Kidney (tissue), 13 donors: ENCODE measurements at regions not wholly inside any gene's neighbourhood (a gene's known extent, or its start where the extent isn't known, plus 50 kb on each side); places are given as distances from the start of the nearest gene placed in this dataset.

Source experiments
- DNase-seq, 5 donors: peaks; one replicate each; pipeline ENCODE4 v3.0.0-alpha.2; 2013 to 2020
- FAIRE-seq: peaks from 2 replicates; lab custom pipeline; 2012; peaks lifted over from hg19 to GRCh38; lab: Jason Lieb, UNC
- H3K27ac ChIP-seq, 2 donors: one replicate each; pipeline ENCODE4 v1.7.0; 2013; ENCODE audit warnings: low read depth in 2 of 2, low read length in 2 of 2, inconsistent platforms in 1 of 2
- H3K27me3 ChIP-seq: one replicate; pipeline ENCODE4 v1.7.1; 2013; ENCODE audit warnings: low read length, inconsistent platforms; ENCODE audit not compliant: control insufficient read depth, insufficient read depth
- H3K36me3 ChIP-seq, 3 donors: one replicate each; pipeline versions ENCODE4 v1.7.0 to v1.7.1; 2013; ENCODE audit warnings: low read length in 3 of 3, control low read depth in 1 of 3, inconsistent platforms in 1 of 3; ENCODE audit not compliant: insufficient read depth in 3 of 3, control insufficient read depth in 2 of 3
- H3K4me1 ChIP-seq, 3 donors: one replicate each; pipeline versions ENCODE4 v1.7.0 to v1.7.1; 2013; ENCODE audit warnings: low read length in 3 of 3, inconsistent platforms in 1 of 3, low read depth in 1 of 3; ENCODE audit not compliant: control insufficient read depth in 2 of 3, insufficient read depth in 2 of 3
- H3K4me3 ChIP-seq, 3 donors: one replicate each; pipeline versions ENCODE4 v1.7.0 to v1.8.1; 2013; ENCODE audit warnings: low read length in 3 of 3, control low read depth in 1 of 3, inconsistent platforms in 1 of 3
- H3K9ac ChIP-seq, 3 donors: one replicate each; pipeline versions ENCODE4 v1.7.0 to v1.7.1; 2013; ENCODE audit warnings: low read length in 3 of 3, control low read depth in 1 of 3, inconsistent platforms in 1 of 3
- H3K9me3 ChIP-seq, 3 donors: one replicate each; pipeline versions ENCODE4 v1.7.0 to v1.7.1; 2013; ENCODE audit warnings: low read length in 3 of 3, control low read depth in 1 of 3, inconsistent platforms in 1 of 3; ENCODE audit not compliant: control insufficient read depth in 2 of 3, insufficient read depth in 1 of 3
- CTCF ChIP-seq: IDR thresholded peaks from 3 replicates; pipeline ENCODE4 v1.5.1; 2012; ENCODE audit warnings: mild to moderate bottlenecking, moderate library complexity, borderline replicate concordance; ENCODE audit not compliant: insufficient read depth; ENCODE audit errors: extremely low read depth
- intact Hi-C: fragments of 100-400 bp; cut with DNase I; formaldehyde crosslinking; loops from one replicate; pipeline ENCODE4 v1.11.1; 2022
- donor health status: control.
- donor health status: control.
- donor health status: control.
- donor health status: control.
- donor health status: control.
- donor health status: DM: yes; HTN: yes; CAD: no.
- donor health status: Normal renal cell carcinoma (clear cell type).

- H3K27me3 ChIP-seq: no peaks in the 10 kb centered on the region
Measured at GRCh38 chr2:52054824-52055223, 1022.9 kb upstream of the NRXN1 start.

GRCh38 chr2:52036853-52037252 is 1004.9 kb upstream of the NRXN1 start:
- no peak for TF ChIP-seq CTCF
- no peak overlapping the region for H3K4me3 ChIP-seq
- intact Hi-C loops: no loop called here
- no peaks in the 10 kb centered on the region for H3K9me3 ChIP-seq
- H3K36me3 ChIP-seq: no peaks in the 10 kb centered on the region
- no peaks in the 10 kb centered on the region for H3K27me3 ChIP-seq
- FAIRE-seq (no peak), DNase-seq (no peak)
- H3K9ac ChIP-seq: no peak overlapping the region
- no peak overlapping the region for H3K27ac ChIP-seq
- no peaks in the 10 kb centered on the region for H3K4me1 ChIP-seq

More at GRCh38 chr2:52054824-52055223, 1022.9 kb upstream of the NRXN1 start:
- no peak overlapping the region for H3K4me3 ChIP-seq
- H3K27ac ChIP-seq: no peak overlapping the region
- DNase-seq (no peak), FAIRE-seq (no peak)
- intact Hi-C loops: no loop called here
- no peak overlapping the region for H3K9ac ChIP-seq
- TF ChIP-seq CTCF: no peak
- H3K36me3 ChIP-seq: no peaks in the 10 kb centered on the region
- no peaks in the 10 kb centered on the region for H3K4me1 ChIP-seq
- H3K9me3 ChIP-seq: no peaks in the 10 kb centered on the region

GRCh38 chr2:52036024-52036423 is 1004.1 kb upstream of the NRXN1 start:
- intact Hi-C loops: no loop called here
- Histone ChIP-seq H3K36me3 (no peaks in the 10 kb centered on the region), H3K4me1 (no peaks in the 10 kb centered on the region), H3K9ac (no peak overlapping the region), H3K27ac (no peak overlapping the region), H3K4me3 (no peak overlapping the region), H3K9me3 (no peaks in the 10 kb centered on the region), H3K27me3 (no peaks in the 10 kb centered on the region)
- DNase-seq (no peak), FAIRE-seq (no peak)
- no peak for TF ChIP-seq CTCF

- no peaks in the 10 kb centered on the region for H3K4me1 ChIP-seq
- H3K36me3 ChIP-seq: no peaks in the 10 kb centered on the region
- H3K9ac ChIP-seq: no peak overlapping the region
- H3K27ac ChIP-seq: no peak overlapping the region
- no peak for FAIRE-seq
- no peaks in the 10 kb centered on the region for H3K9me3 ChIP-seq
- no peak overlapping the region for H3K4me3 ChIP-seq
- no peaks in the 10 kb centered on the region for H3K27me3 ChIP-seq
- no peak for TF ChIP-seq CTCF
- DNase-seq: no peak
- intact Hi-C loops: no loop called here
Measured at GRCh38 chr2:52035391-52035790, 1003.5 kb upstream of the NRXN1 start.
